Panc1 (cell line): ENCODE measurements at regions not wholly inside any gene's neighbourhood (a gene's known extent, or its start where the extent isn't known, plus 50 kb on each side); places are given as distances from the start of the nearest gene placed in this dataset.

Source experiments
- POLR2AphosphoS5 ChIP-seq: IDR thresholded peaks from 2 replicates; pipeline ENCODE4 v1.6.1; 2012; ENCODE audit warnings: mild to moderate bottlenecking, low read depth, low read length, moderate library complexity
- REST ChIP-seq, 2 experiments: IDR thresholded peaks; 2 replicates each; pipeline ENCODE4 v1.6.1; 2011 to 2012; ENCODE audit warnings: low read depth in 2 of 2, control low read depth in 1 of 2, low read length in 1 of 2, mild to moderate bottlenecking in 1 of 2, moderate library complexity in 1 of 2; ENCODE audit not compliant: insufficient read depth in 1 of 2
- SIN3A ChIP-seq: IDR thresholded peaks from 2 replicates; pipeline ENCODE4 v1.6.1; 2012; ENCODE audit warnings: low read depth, mild to moderate bottlenecking, low read length, moderate library complexity, borderline replicate concordance; ENCODE audit not compliant: insufficient read depth
- TF ChIP-seq, protein P1 (sequence below): fragments of 450-650 bp; IDR thresholded peaks from 2 replicates; pipeline ENCODE4 v1.5.1; 2017; ENCODE audit warnings: mild to moderate bottlenecking

DNA sequence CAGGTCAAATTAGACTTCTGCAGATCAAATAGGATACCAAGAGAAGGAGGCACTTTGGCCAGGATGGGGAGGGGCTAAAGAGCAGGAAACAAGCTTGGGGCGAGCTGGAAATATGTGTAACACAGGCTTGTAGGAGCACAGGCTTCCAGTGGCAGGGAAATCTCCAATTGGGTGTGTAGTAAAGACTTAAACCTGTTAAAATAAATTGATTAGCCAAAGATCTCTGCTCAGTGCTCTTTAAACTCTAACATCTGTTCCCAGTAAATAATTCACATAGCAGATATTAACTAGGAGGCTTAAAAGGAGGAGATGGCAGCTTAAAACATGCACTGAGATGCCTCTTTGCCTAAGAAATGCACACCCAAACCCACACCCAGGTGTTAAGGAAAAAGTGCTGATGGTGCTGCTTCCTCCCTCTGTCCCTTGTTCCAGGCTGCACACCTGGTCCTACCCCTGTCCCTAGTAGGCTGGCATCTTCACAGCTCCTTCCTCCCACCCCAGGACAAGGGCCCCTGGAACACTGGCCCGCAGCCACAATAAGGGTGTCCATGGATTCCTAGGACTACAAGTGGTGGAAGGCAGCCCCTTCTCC, 93.5 kb upstream of the MLN start:
- TF ChIP-seq, protein P1, sequence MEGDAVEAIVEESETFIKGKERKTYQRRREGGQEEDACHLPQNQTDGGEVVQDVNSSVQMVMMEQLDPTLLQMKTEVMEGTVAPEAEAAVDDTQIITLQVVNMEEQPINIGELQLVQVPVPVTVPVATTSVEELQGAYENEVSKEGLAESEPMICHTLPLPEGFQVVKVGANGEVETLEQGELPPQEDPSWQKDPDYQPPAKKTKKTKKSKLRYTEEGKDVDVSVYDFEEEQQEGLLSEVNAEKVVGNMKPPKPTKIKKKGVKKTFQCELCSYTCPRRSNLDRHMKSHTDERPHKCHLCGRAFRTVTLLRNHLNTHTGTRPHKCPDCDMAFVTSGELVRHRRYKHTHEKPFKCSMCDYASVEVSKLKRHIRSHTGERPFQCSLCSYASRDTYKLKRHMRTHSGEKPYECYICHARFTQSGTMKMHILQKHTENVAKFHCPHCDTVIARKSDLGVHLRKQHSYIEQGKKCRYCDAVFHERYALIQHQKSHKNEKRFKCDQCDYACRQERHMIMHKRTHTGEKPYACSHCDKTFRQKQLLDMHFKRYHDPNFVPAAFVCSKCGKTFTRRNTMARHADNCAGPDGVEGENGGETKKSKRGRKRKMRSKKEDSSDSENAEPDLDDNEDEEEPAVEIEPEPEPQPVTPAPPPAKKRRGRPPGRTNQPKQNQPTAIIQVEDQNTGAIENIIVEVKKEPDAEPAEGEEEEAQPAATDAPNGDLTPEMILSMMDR = no peak
- TF ChIP-seq SIN3A (no peak), POLR2AphosphoS5 (no peak), REST (IDR thresholded peaks at IDR 0.05; ENCODE audit: insufficient read depth in 1 of 2, low read depth in 2 of 2, low read length in 1 of 2) (no peak)
